Tibial nerve (tissue), 4 donors: ENCODE measurements at regions not wholly inside any gene's neighbourhood (a gene's known extent, or its start where the extent isn't known, plus 50 kb on each side); places are given as distances from the start of the nearest gene placed in this dataset.

ENCODE experiments used
- EP300 ChIP-seq, 2 donors: sonication (generic); formaldehyde crosslinking; IDR thresholded peaks; one replicate each; pipeline ENCODE4 v1.6.1; 2017; ENCODE audit warnings: antibody characterized with exemption in 2 of 2, mild to moderate bottlenecking in 1 of 2
- POLR2A ChIP-seq, 2 donors: fragments of 450-650 bp; IDR thresholded peaks; one replicate each; pipeline ENCODE4 v1.6.1; 2017; ENCODE audit warnings: antibody characterized with exemption in 2 of 2, mild to moderate bottlenecking in 2 of 2, moderate library complexity in 2 of 2
- TF ChIP-seq, protein P1 (sequence below), 5 experiments: fragments of 200-600 bp in 3 of 5; fragments of 450-650 bp in 2 of 5; sonication (generic) in 3 of 5; IDR thresholded peaks; one replicate each; pipeline ENCODE4 v1.5.1; 2016 to 2019; ENCODE audit warnings: antibody characterized with exemption in 5 of 5, mild to moderate bottlenecking in 3 of 5, moderate library complexity in 2 of 5

DNA sequence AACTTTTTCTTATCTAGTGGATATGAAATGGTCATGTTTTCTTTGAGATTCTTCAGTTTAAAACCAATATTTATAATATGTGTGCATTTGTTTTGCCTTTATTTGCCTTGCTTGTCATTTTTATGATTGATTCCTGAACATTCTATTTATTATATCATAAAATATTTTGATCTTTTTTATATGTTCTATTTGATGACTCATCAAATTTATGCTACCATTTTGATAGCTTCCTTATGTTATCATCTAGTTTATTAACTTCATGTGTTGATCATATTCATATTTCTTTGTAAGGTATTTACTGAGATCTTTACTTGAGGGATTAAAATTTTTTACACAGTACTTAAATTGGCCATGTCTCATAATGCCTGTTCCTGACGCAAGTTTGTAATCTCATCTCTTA is 1650.0 kb downstream of the AMY1C start:
- TF ChIP-seq, protein P1, sequence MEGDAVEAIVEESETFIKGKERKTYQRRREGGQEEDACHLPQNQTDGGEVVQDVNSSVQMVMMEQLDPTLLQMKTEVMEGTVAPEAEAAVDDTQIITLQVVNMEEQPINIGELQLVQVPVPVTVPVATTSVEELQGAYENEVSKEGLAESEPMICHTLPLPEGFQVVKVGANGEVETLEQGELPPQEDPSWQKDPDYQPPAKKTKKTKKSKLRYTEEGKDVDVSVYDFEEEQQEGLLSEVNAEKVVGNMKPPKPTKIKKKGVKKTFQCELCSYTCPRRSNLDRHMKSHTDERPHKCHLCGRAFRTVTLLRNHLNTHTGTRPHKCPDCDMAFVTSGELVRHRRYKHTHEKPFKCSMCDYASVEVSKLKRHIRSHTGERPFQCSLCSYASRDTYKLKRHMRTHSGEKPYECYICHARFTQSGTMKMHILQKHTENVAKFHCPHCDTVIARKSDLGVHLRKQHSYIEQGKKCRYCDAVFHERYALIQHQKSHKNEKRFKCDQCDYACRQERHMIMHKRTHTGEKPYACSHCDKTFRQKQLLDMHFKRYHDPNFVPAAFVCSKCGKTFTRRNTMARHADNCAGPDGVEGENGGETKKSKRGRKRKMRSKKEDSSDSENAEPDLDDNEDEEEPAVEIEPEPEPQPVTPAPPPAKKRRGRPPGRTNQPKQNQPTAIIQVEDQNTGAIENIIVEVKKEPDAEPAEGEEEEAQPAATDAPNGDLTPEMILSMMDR (IDR thresholded peaks at IDR 0.05): no peak
- TF ChIP-seq EP300 (IDR thresholded peaks at IDR 0.05) (no peak), POLR2A (IDR thresholded peaks at IDR 0.05) (no peak)
